GM12878 (cell line): ENCODE measurements at regions not wholly inside any gene's neighbourhood (a gene's known extent, or its start where the extent isn't known, plus 50 kb on each side); places are given as distances from the start of the nearest gene placed in this dataset.

Source experiments
- BCL11A ChIP-seq: IDR thresholded peaks from 2 replicates; pipeline ENCODE4 v1.6.1; 2011; ENCODE audit warnings: low read depth, low read length
- BRCA1 ChIP-seq: IDR thresholded peaks from 2 replicates; pipeline ENCODE4 v1.6.1; 2011; ENCODE audit warnings: low read depth, low read length, improper control_type of control experiment
- CBX3 ChIP-seq: fragments of 200-600 bp; sonication (generic); IDR thresholded peaks from 2 replicates; pipeline ENCODE4 v1.6.1; 2016; ENCODE audit warnings: low read depth, borderline replicate concordance
- CEBPB ChIP-seq, 2 experiments: fragments of 150-350 bp in 1 of 2; IDR thresholded peaks; 2 replicates each; pipeline ENCODE4 v1.6.1; 2012 to 2014; ENCODE audit warnings: low read depth in 2 of 2, low read length in 2 of 2, borderline replicate concordance in 1 of 2, inconsistent platforms in 1 of 2
- E4F1 ChIP-seq: fragments of 450-650 bp; IDR thresholded peaks from 2 replicates; pipeline ENCODE4 v1.6.1; 2018; ENCODE audit warnings: borderline replicate concordance, mild to moderate bottlenecking; ENCODE audit not compliant: partially characterized antibody
- FOS ChIP-seq: IDR thresholded peaks from 3 replicates; pipeline ENCODE4 v1.6.1; 2011; ENCODE audit warnings: borderline replicate concordance; ENCODE audit not compliant: insufficient read length; ENCODE audit errors: extremely low read depth
- KLF5 ChIP-seq: fragments of 450-650 bp; IDR thresholded peaks from 2 replicates; pipeline ENCODE4 v1.6.1; 2014; ENCODE audit warnings: mild to moderate bottlenecking; ENCODE audit not compliant: partially characterized antibody
- LARP7 ChIP-seq: fragments of 450-650 bp; IDR thresholded peaks from 2 replicates; pipeline ENCODE4 v1.6.1; 2017; ENCODE audit warnings: mild to moderate bottlenecking
- MXI1 ChIP-seq: fragments of 150-350 bp; IDR thresholded peaks from 2 replicates; pipeline ENCODE4 v1.6.1; 2011; ENCODE audit warnings: low read depth, mild to moderate bottlenecking, inconsistent platforms, low read length, improper control_type of control experiment
- NFIC ChIP-seq: IDR thresholded peaks from 2 replicates; pipeline ENCODE4 v1.6.1; 2012; ENCODE audit warnings: low read depth, mild to moderate bottlenecking, inconsistent platforms, low read length, moderate library complexity
- NR2C1 ChIP-seq: fragments of 450-650 bp; IDR thresholded peaks from 2 replicates; pipeline ENCODE4 v1.6.1; 2017; ENCODE audit warnings: antibody characterized with exemption, mild to moderate bottlenecking, moderate library complexity
- REST ChIP-seq: IDR thresholded peaks from 2 replicates; pipeline ENCODE4 v1.6.1; 2012; ENCODE audit warnings: mild to moderate bottlenecking, low read depth, low read length
- SUZ12 ChIP-seq: fragments of 200-600 bp; sonication (generic); IDR thresholded peaks from one replicate; pipeline ENCODE4 v1.6.1; 2018; ENCODE audit warnings: antibody characterized with exemption, mild to moderate bottlenecking; ENCODE audit not compliant: unreplicated experiment
- ZNF384 ChIP-seq: IDR thresholded peaks from 2 replicates; pipeline ENCODE4 v1.6.1; 2012; ENCODE audit warnings: low read depth, mild to moderate bottlenecking, low read length, improper control_type of control experiment, borderline replicate concordance
- ZSCAN29 ChIP-seq: fragments of 450-650 bp; IDR thresholded peaks from 2 replicates; pipeline ENCODE4 v1.6.1; 2017; ENCODE audit warnings: mild to moderate bottlenecking, moderate library complexity
- TF ChIP-seq, protein P1 (sequence below), 3 experiments: IDR thresholded peaks in 2 of 3; conservative IDR thresholded peaks in 1 of 3; 2 replicates each; pipeline ENCODE4 v1.5.1; 2011; ENCODE audit warnings: low read depth in 3 of 3, low read length in 3 of 3, mild to moderate bottlenecking in 3 of 3, control low read depth in 2 of 3, moderate library complexity in 2 of 3, inconsistent platforms in 1 of 3, mixed read lengths in 1 of 3; ENCODE audit not compliant: control insufficient read depth in 2 of 3, insufficient read depth in 1 of 3; ENCODE audit errors: extremely low read depth in 1 of 3
- TF ChIP-seq, protein P2 (sequence below): fragments of 450-650 bp; IDR thresholded peaks from 2 replicates; pipeline ENCODE4 v1.6.1; 2017; ENCODE audit warnings: antibody characterized with exemption, mild to moderate bottlenecking, moderate library complexity
- TF ChIP-seq, protein P3 (sequence below): fragments of 450-650 bp; IDR thresholded peaks from 2 replicates; pipeline ENCODE4 v1.6.1; 2017; ENCODE audit warnings: mild to moderate bottlenecking

DNA sequence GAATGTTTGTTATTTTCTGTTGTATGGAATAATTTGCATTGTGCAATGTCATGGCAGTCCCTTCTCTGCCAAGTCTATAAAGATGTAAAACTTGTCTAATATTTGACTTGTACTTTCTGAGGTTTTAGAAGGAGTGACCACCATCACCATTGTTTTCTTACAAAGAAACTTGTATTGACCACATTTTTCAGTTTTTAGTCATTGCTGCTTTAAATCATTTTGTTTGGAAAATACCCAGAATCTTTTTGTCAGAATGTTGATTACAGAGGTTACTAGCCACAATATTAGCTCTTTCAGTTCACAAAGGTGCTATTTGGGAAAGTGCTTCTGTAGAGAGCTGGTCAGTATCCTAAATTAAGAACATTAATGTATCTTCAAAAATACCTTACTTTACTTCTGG is 532.4 kb upstream of the GBE1 start (continued):
- TF ChIP-seq E4F1 (no peak), MXI1 (no peak), ZNF384 (no peak), NR2C1 (no peak), CEBPB (IDR thresholded peaks at IDR 0.05; ENCODE audit: borderline replicate concordance in 1 of 2, low read depth in 2 of 2, low read length in 2 of 2) (peak in 1 of 2 experiments; percentile 88; a peak in 2 of 4 replicates), SUZ12 (no peak), BCL11A (0 out of 2 replicates have a peak, but pooled peaks have one; percentile 63), CBX3 (no peak), NFIC (peak; percentile 98), LARP7 (no peak), REST (no peak), BRCA1 (no peak), FOS (no peak), KLF5 (no peak), ZSCAN29 (0 out of 2 replicates have a peak, but pooled peaks have one; percentile 45)
- TF ChIP-seq, protein P1, sequence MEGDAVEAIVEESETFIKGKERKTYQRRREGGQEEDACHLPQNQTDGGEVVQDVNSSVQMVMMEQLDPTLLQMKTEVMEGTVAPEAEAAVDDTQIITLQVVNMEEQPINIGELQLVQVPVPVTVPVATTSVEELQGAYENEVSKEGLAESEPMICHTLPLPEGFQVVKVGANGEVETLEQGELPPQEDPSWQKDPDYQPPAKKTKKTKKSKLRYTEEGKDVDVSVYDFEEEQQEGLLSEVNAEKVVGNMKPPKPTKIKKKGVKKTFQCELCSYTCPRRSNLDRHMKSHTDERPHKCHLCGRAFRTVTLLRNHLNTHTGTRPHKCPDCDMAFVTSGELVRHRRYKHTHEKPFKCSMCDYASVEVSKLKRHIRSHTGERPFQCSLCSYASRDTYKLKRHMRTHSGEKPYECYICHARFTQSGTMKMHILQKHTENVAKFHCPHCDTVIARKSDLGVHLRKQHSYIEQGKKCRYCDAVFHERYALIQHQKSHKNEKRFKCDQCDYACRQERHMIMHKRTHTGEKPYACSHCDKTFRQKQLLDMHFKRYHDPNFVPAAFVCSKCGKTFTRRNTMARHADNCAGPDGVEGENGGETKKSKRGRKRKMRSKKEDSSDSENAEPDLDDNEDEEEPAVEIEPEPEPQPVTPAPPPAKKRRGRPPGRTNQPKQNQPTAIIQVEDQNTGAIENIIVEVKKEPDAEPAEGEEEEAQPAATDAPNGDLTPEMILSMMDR (IDR thresholded peaks at IDR 0.05 in 2 of 3, conservative IDR thresholded peaks at IDR 0.05 in 1 of 3; ENCODE audit: control insufficient read depth in 2 of 3, extremely low read depth in 1 of 3, insufficient read depth in 1 of 3, low read depth in 3 of 3, low read length in 3 of 3) = no peak
- TF ChIP-seq, protein P2, sequence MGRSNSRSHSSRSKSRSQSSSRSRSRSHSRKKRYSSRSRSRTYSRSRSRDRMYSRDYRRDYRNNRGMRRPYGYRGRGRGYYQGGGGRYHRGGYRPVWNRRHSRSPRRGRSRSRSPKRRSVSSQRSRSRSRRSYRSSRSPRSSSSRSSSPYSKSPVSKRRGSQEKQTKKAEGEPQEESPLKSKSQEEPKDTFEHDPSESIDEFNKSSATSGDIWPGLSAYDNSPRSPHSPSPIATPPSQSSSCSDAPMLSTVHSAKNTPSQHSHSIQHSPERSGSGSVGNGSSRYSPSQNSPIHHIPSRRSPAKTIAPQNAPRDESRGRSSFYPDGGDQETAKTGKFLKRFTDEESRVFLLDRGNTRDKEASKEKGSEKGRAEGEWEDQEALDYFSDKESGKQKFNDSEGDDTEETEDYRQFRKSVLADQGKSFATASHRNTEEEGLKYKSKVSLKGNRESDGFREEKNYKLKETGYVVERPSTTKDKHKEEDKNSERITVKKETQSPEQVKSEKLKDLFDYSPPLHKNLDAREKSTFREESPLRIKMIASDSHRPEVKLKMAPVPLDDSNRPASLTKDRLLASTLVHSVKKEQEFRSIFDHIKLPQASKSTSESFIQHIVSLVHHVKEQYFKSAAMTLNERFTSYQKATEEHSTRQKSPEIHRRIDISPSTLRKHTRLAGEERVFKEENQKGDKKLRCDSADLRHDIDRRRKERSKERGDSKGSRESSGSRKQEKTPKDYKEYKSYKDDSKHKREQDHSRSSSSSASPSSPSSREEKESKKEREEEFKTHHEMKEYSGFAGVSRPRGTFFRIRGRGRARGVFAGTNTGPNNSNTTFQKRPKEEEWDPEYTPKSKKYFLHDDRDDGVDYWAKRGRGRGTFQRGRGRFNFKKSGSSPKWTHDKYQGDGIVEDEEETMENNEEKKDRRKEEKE = no peak
- TF ChIP-seq, protein P3, sequence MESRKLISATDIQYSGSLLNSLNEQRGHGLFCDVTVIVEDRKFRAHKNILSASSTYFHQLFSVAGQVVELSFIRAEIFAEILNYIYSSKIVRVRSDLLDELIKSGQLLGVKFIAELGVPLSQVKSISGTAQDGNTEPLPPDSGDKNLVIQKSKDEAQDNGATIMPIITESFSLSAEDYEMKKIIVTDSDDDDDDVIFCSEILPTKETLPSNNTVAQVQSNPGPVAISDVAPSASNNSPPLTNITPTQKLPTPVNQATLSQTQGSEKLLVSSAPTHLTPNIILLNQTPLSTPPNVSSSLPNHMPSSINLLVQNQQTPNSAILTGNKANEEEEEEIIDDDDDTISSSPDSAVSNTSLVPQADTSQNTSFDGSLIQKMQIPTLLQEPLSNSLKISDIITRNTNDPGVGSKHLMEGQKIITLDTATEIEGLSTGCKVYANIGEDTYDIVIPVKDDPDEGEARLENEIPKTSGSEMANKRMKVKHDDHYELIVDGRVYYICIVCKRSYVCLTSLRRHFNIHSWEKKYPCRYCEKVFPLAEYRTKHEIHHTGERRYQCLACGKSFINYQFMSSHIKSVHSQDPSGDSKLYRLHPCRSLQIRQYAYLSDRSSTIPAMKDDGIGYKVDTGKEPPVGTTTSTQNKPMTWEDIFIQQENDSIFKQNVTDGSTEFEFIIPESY = no peak
